OCI-LY7 (cell line): ENCODE measurements at regions not wholly inside any gene's neighbourhood (a gene's known extent, or its start where the extent isn't known, plus 50 kb on each side); places are given as distances from the start of the nearest gene placed in this dataset.

Experiments used
- EZH2phosphoT487 ChIP-seq: fragments of 200-600 bp; sonication (generic); IDR thresholded peaks from 2 replicates; pipeline ENCODE4 v1.6.1; 2018; ENCODE audit warnings: low read depth, borderline replicate concordance, mild to moderate bottlenecking, mixed run types, antibody characterized with exemption, low read length, moderate library complexity, mixed read lengths
- TF ChIP-seq, protein P1 (sequence below): fragments of 200-600 bp; sonication (generic); conservative IDR thresholded peaks from 2 replicates; pipeline ENCODE4 v1.5.1; 2014; ENCODE audit warnings: mild to moderate bottlenecking, antibody characterized with exemption, low read length, moderate library complexity, mixed read lengths

DNA sequence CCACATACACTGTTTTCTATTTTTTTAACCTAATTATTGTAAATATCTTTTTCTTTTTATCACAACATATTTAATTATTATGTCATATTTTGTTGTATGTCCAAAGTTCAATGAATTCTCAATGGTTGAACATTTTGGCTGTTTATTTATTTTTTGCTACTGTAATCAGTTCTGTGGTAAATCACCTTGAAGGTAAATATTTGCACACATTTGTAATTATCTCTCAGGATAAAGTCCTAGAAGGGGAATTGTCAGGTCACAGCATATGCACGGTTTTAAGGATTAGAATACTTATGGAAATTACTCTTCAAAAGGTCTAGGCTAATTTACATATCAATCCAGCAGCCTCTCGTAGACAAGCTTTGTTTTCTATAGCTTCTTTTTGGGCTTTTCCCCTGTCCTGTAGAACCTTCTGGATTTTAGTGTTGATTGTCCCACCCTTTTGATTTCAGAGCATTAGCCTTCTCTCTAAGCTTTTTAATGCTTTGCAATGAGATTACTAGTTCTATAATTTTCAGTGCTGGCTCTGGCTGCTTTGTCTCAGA lies 362.6 kb downstream of the KCNRG start:
- TF ChIP-seq, protein P1, sequence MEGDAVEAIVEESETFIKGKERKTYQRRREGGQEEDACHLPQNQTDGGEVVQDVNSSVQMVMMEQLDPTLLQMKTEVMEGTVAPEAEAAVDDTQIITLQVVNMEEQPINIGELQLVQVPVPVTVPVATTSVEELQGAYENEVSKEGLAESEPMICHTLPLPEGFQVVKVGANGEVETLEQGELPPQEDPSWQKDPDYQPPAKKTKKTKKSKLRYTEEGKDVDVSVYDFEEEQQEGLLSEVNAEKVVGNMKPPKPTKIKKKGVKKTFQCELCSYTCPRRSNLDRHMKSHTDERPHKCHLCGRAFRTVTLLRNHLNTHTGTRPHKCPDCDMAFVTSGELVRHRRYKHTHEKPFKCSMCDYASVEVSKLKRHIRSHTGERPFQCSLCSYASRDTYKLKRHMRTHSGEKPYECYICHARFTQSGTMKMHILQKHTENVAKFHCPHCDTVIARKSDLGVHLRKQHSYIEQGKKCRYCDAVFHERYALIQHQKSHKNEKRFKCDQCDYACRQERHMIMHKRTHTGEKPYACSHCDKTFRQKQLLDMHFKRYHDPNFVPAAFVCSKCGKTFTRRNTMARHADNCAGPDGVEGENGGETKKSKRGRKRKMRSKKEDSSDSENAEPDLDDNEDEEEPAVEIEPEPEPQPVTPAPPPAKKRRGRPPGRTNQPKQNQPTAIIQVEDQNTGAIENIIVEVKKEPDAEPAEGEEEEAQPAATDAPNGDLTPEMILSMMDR: no peak
- TF ChIP-seq EZH2phosphoT487: no peak
